ENCODE measurements at regions not wholly inside any gene's neighbourhood (a gene's known extent, or its start where the extent isn't known, plus 50 kb on each side); places are given as distances from the start of the nearest gene placed in this dataset.

- DNase-seq (no peak), ATAC-seq (no peak)
- no peaks in the 10 kb centered on the region for H3K4me1 Mint-ChIP-seq
- no peak overlapping the region for H3K27ac Mint-ChIP-seq
- no peak overlapping the region for H3K4me3 Mint-ChIP-seq
- no peaks in the 10 kb centered on the region for H3K27me3 Mint-ChIP-seq
- no peaks in the 10 kb centered on the region for H3K9me3 ChIP-seq (ENCODE audit: control insufficient read depth, low read length, poor library complexity, severe bottlenecking)
- H3K36me3 Mint-ChIP-seq (ENCODE audit: low read depth) = no peaks in the 10 kb centered on the region
Measured at GRCh38 chr2:193894081-193894480, 1699.3 kb upstream of the TMEFF2 start.

GRCh38 chr2:193891023-193891422, 1696.3 kb upstream of the TMEFF2 start:
- H3K27me3 Mint-ChIP-seq = no peaks in the 10 kb centered on the region
- no peaks in the 10 kb centered on the region for H3K36me3 Mint-ChIP-seq (ENCODE audit: low read depth)
- ATAC-seq (no peak), DNase-seq (no peak)
- no peaks in the 10 kb centered on the region for H3K4me1 Mint-ChIP-seq
- no peaks in the 10 kb centered on the region for H3K9me3 ChIP-seq (ENCODE audit: control insufficient read depth, low read length, poor library complexity, severe bottlenecking)
- H3K27ac Mint-ChIP-seq = no peak overlapping the region
- H3K4me3 Mint-ChIP-seq = no peak overlapping the region

GRCh38 chr2:193885419-193885818, 1690.7 kb upstream of the TMEFF2 start:
- H3K27me3 Mint-ChIP-seq = no peaks in the 10 kb centered on the region
- H3K4me3 Mint-ChIP-seq = no peak overlapping the region
- H3K27ac Mint-ChIP-seq = no peak overlapping the region
- H3K9me3 ChIP-seq (ENCODE audit: control insufficient read depth, low read length, poor library complexity, severe bottlenecking) = no peaks in the 10 kb centered on the region
- H3K36me3 Mint-ChIP-seq (ENCODE audit: low read depth) = no peaks in the 10 kb centered on the region
- ATAC-seq = no peak
- H3K4me1 Mint-ChIP-seq = no peaks in the 10 kb centered on the region
- no peak for DNase-seq

GRCh38 chr2:193883820-193884219, 1689.1 kb upstream of the TMEFF2 start:
- H3K36me3 Mint-ChIP-seq (ENCODE audit: low read depth) = no peaks in the 10 kb centered on the region
- H3K27me3 Mint-ChIP-seq = no peaks in the 10 kb centered on the region
- no peak overlapping the region for H3K27ac Mint-ChIP-seq
- DNase-seq (no peak), ATAC-seq (no peak)
- H3K9me3 ChIP-seq (ENCODE audit: control insufficient read depth, low read length, poor library complexity, severe bottlenecking) = no peaks in the 10 kb centered on the region
- H3K4me3 Mint-ChIP-seq = no peak overlapping the region
- no peaks in the 10 kb centered on the region for H3K4me1 Mint-ChIP-seq

- no peak overlapping the region for H3K27ac Mint-ChIP-seq
- no peak for ATAC-seq
- H3K9me3 ChIP-seq (ENCODE audit: control insufficient read depth, low read length, poor library complexity, severe bottlenecking) = no peaks in the 10 kb centered on the region
- H3K4me3 Mint-ChIP-seq = no peak overlapping the region
- no peaks in the 10 kb centered on the region for H3K4me1 Mint-ChIP-seq
- H3K36me3 Mint-ChIP-seq (ENCODE audit: low read depth) = no peaks in the 10 kb centered on the region
- no peak for DNase-seq
- H3K27me3 Mint-ChIP-seq = no peaks in the 10 kb centered on the region
Measured at GRCh38 chr2:193876980-193877379, 1682.2 kb upstream of the TMEFF2 start.

GRCh38 chr2:193869564-193869963, 1674.8 kb upstream of the TMEFF2 start:
- H3K27ac Mint-ChIP-seq = no peak overlapping the region
- H3K4me1 Mint-ChIP-seq = no peaks in the 10 kb centered on the region
- H3K27me3 Mint-ChIP-seq = no peaks in the 10 kb centered on the region
- ATAC-seq = no peak
- no peaks in the 10 kb centered on the region for H3K9me3 ChIP-seq (ENCODE audit: control insufficient read depth, low read length, poor library complexity, severe bottlenecking)
- no peaks in the 10 kb centered on the region for H3K36me3 Mint-ChIP-seq (ENCODE audit: low read depth)
- H3K4me3 Mint-ChIP-seq = no peak overlapping the region
- DNase-seq = no peak

- Mint-ChIP-seq H3K4me3 (no peak overlapping the region), H3K4me1 (no peaks in the 10 kb centered on the region), H3K36me3 (ENCODE audit: low read depth) (no peaks in the 10 kb centered on the region), H3K27me3 (no peaks in the 10 kb centered on the region), H3K27ac (no peak overlapping the region)
- no peak for ATAC-seq
- H3K9me3 ChIP-seq (ENCODE audit: control insufficient read depth, low read length, poor library complexity, severe bottlenecking) = no peaks in the 10 kb centered on the region
- no peak for DNase-seq
Measured at GRCh38 chr2:193868833-193869232, 1674.1 kb upstream of the TMEFF2 start.

- H3K27ac Mint-ChIP-seq = no peak overlapping the region
- no peaks in the 10 kb centered on the region for H3K4me1 Mint-ChIP-seq
- DNase-seq (no peak), ATAC-seq (no peak)
- no peaks in the 10 kb centered on the region for H3K27me3 Mint-ChIP-seq
- H3K4me3 Mint-ChIP-seq = no peak overlapping the region
- no peaks in the 10 kb centered on the region for H3K9me3 ChIP-seq (ENCODE audit: control insufficient read depth, low read length, poor library complexity, severe bottlenecking)
- H3K36me3 Mint-ChIP-seq (ENCODE audit: low read depth) = no peaks in the 10 kb centered on the region
Measured at GRCh38 chr2:193868132-193868531, 1673.4 kb upstream of the TMEFF2 start.

- no peak overlapping the region for H3K4me3 Mint-ChIP-seq
- DNase-seq (no peak), ATAC-seq (no peak)
- no peaks in the 10 kb centered on the region for H3K27me3 Mint-ChIP-seq
- no peak overlapping the region for H3K27ac Mint-ChIP-seq
- H3K9me3 ChIP-seq (ENCODE audit: control insufficient read depth, low read length, poor library complexity, severe bottlenecking) = no peaks in the 10 kb centered on the region
- H3K4me1 Mint-ChIP-seq = no peaks in the 10 kb centered on the region
- H3K36me3 Mint-ChIP-seq (ENCODE audit: low read depth) = no peaks in the 10 kb centered on the region
Measured at GRCh38 chr2:193867454-193867853, 1672.7 kb upstream of the TMEFF2 start.

GRCh38 chr2:193861557-193861956, 1666.8 kb upstream of the TMEFF2 start:
- no peaks in the 10 kb centered on the region for H3K9me3 ChIP-seq (ENCODE audit: control insufficient read depth, low read length, poor library complexity, severe bottlenecking)
- Mint-ChIP-seq H3K27ac (no peak overlapping the region), H3K36me3 (ENCODE audit: low read depth) (no peaks in the 10 kb centered on the region), H3K27me3 (no peaks in the 10 kb centered on the region), H3K4me1 (no peaks in the 10 kb centered on the region), H3K4me3 (no peak overlapping the region)
- DNase-seq (no peak), ATAC-seq (no peak)

GRCh38 chr2:193847991-193848390, 1653.3 kb upstream of the TMEFF2 start:
- no peaks in the 10 kb centered on the region for H3K27me3 Mint-ChIP-seq
- H3K4me1 Mint-ChIP-seq = no peaks in the 10 kb centered on the region
- no peaks in the 10 kb centered on the region for H3K36me3 Mint-ChIP-seq (ENCODE audit: low read depth)
- no peak overlapping the region for H3K4me3 Mint-ChIP-seq
- no peaks in the 10 kb centered on the region for H3K9me3 ChIP-seq (ENCODE audit: control insufficient read depth, low read length, poor library complexity, severe bottlenecking)
- ATAC-seq (no peak), DNase-seq (no peak)
- no peak overlapping the region for H3K27ac Mint-ChIP-seq

GRCh38 chr2:193847130-193847529, 1652.4 kb upstream of the TMEFF2 start:
- H3K4me3 Mint-ChIP-seq = no peak overlapping the region
- no peak overlapping the region for H3K27ac Mint-ChIP-seq
- no peaks in the 10 kb centered on the region for H3K36me3 Mint-ChIP-seq (ENCODE audit: low read depth)
- no peaks in the 10 kb centered on the region for H3K9me3 ChIP-seq (ENCODE audit: control insufficient read depth, low read length, poor library complexity, severe bottlenecking)
- ATAC-seq = no peak
- DNase-seq = no peak
- H3K4me1 Mint-ChIP-seq = no peaks in the 10 kb centered on the region
- H3K27me3 Mint-ChIP-seq = no peaks in the 10 kb centered on the region

GRCh38 chr2:193845604-193846003, 1650.9 kb upstream of the TMEFF2 start:
- H3K4me3 Mint-ChIP-seq = no peak overlapping the region
- ATAC-seq (no peak), DNase-seq (no peak)
- H3K36me3 Mint-ChIP-seq (ENCODE audit: low read depth) = no peaks in the 10 kb centered on the region
- no peak overlapping the region for H3K27ac Mint-ChIP-seq
- no peaks in the 10 kb centered on the region for H3K9me3 ChIP-seq (ENCODE audit: control insufficient read depth, low read length, poor library complexity, severe bottlenecking)
- no peaks in the 10 kb centered on the region for H3K4me1 Mint-ChIP-seq
- H3K27me3 Mint-ChIP-seq = no peaks in the 10 kb centered on the region

GRCh38 chr2:193843675-193844074, 1648.9 kb upstream of the TMEFF2 start:
- ATAC-seq (no peak), DNase-seq (no peak)
- Mint-ChIP-seq H3K27ac (no peak overlapping the region), H3K4me1 (no peaks in the 10 kb centered on the region), H3K27me3 (no peaks in the 10 kb centered on the region), H3K4me3 (no peak overlapping the region), H3K36me3 (ENCODE audit: low read depth) (no peaks in the 10 kb centered on the region)
- no peaks in the 10 kb centered on the region for H3K9me3 ChIP-seq (ENCODE audit: control insufficient read depth, low read length, poor library complexity, severe bottlenecking)
